LNCAP (cell line): ENCODE measurements at regions not wholly inside any gene's neighbourhood (a gene's known extent, or its start where the extent isn't known, plus 50 kb on each side); places are given as distances from the start of the nearest gene placed in this dataset.
A peak's percentile ranks its signal among the peaks of the same experiment; 100 is the strongest.

Experiments used
- TF ChIP-seq, protein P1 (sequence below): fragments of 450-650 bp; IDR thresholded peaks from 2 replicates; pipeline ENCODE4 v1.5.1; 2017; ENCODE audit warnings: mild to moderate bottlenecking

GRCh38 chr14:106207316-106207715 is 680.9 kb downstream of the TMEM121 start:
- TF ChIP-seq, protein P1, sequence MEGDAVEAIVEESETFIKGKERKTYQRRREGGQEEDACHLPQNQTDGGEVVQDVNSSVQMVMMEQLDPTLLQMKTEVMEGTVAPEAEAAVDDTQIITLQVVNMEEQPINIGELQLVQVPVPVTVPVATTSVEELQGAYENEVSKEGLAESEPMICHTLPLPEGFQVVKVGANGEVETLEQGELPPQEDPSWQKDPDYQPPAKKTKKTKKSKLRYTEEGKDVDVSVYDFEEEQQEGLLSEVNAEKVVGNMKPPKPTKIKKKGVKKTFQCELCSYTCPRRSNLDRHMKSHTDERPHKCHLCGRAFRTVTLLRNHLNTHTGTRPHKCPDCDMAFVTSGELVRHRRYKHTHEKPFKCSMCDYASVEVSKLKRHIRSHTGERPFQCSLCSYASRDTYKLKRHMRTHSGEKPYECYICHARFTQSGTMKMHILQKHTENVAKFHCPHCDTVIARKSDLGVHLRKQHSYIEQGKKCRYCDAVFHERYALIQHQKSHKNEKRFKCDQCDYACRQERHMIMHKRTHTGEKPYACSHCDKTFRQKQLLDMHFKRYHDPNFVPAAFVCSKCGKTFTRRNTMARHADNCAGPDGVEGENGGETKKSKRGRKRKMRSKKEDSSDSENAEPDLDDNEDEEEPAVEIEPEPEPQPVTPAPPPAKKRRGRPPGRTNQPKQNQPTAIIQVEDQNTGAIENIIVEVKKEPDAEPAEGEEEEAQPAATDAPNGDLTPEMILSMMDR = no peak

GRCh38 chr14:106208794-106209193 is 682.4 kb downstream of the TMEM121 start:
- TF ChIP-seq, protein P1 = no peak

DNA sequence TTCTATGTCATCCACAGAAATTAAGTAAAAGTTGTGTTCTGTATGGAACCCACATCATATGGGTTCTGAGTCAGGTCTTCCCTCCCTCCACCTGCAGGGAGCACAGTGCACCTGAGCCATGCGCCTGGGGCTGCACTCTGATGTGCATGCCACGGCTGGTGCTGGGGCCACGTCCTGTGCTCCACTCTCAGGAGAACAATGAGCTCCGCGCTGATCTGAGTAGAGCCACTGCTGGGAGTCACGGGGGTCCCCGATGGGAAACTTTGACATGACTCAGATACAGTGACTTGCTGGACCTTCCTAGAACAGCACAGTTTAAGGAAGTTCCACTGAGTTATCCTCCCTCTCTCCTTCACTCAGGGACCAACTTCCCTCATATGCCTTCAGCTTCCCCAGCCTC is 683.4 kb downstream of the TMEM121 start:
- TF ChIP-seq, protein P1 = no peak

GRCh38 chr14:106210650-106211049 is 684.3 kb downstream of the TMEM121 start:
- TF ChIP-seq, protein P1 = peak; percentile 20; the same call in 1 of the 2 replicates

GRCh38 chr14:106211334-106211900 is 685.0 kb downstream of the TMEM121 start:
- TF ChIP-seq, protein P1 = no peak

GRCh38 chr14:106215229-106215628 is 688.8 kb downstream of the TMEM121 start:
- TF ChIP-seq, protein P1 = no peak

GRCh38 chr14:106216679-106217078 is 690.3 kb downstream of the TMEM121 start:
- TF ChIP-seq, protein P1 = no peak

DNA sequence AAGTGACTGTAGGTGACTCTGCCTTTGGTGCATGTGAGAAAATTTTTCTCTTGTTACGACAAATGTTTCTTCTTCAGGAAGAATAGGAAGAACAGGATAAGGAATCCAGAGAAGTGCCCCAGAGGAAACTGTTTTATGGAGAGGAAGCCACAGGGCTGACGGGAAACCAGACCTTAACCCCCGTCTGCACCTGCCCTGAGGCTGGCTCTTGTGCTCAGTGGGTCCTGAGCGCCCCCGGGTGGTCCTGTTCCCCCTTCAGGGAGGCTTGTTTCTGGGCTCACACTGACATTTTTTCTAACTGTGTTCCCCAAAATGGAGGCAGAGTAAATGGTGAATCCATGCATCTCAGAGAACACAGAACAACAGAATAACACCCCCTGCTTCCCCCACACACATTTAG is 691.8 kb downstream of the TMEM121 start:
- TF ChIP-seq, protein P1 = no peak
